ENCODE measurements at regions not wholly inside any gene's neighbourhood (a gene's known extent, or its start where the extent isn't known, plus 50 kb on each side); places are given as distances from the start of the nearest gene placed in this dataset.
"Not testable (repeated sequence)": the region's sequence is repeated elsewhere in the genome, so short reads cannot be mapped to it uniquely, and the experiment has no call there.

DNA sequence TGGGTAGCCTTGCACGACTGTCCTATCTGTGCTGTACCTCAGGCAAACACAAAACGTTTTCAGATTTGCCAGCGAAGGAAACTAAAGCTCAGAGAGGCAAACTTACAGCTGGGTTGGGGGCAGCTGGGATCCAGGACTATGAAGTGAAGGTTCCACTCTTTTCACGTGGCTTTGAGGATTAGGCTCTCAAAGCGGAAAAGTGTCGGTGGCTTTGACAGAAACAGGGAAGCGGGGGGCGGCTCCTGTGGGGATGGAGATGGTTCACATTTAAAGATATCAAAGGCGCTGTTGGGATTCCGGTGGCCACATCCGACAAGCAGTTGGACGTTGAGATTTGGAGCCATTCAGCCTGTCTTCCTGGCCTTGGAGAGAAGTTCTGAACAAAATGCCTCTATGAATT is 958.3 kb upstream of the ZNF722 start:
- no peak for DNase-seq
- peaks cover 26% of the 10 kb centered on the region for H3K9me3 Mint-ChIP-seq

DNA sequence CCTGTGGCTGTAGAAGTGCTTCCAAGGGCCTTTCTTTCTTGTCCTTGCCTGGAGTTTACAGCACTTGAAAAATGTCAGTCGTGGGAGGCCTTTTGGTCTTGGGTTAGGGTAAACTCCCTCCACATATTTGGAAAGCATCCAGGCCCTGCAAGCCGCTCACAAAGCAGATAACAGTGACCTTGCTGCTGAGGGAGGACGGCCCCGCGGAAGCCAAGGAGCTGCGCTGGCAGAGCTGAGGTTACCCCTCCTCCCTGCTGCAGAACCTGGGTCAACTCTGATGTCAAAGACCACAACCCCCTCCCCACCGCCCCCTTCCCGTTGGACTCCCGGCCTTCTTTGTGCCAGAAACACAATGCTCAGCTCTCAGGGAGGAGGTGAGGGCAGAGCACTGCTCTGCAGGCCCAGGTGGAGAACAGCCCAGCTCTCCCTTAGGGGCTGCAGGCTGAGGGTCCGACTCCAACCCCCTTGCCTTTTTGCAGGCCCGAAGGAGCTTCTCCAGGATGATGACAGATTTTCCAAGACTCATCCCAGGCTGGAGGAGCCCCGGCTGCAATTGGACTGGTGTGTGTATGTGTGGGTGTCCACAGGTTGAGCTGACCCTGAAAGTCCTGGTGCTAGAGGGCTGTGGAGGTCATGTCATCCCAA is 957.6 kb upstream of the ZNF722 start:
- Mint-ChIP-seq H3K4me3 (no peak overlapping the region), H3K27ac (no peak overlapping the region), H3K36me3 (ENCODE audit: low read depth) (no peaks in the 10 kb centered on the region), H3K4me1 (no peaks in the 10 kb centered on the region), H3K9me3 (peaks cover 21% of the 10 kb centered on the region), H3K27me3 (no peaks in the 10 kb centered on the region)
- DNase-seq (no peak), ATAC-seq (no peak)

More for the DNA sequence above, 958.3 kb upstream of the ZNF722 start:
- Mint-ChIP-seq H3K27me3 (no peaks in the 10 kb centered on the region), H3K4me1 (no peaks in the 10 kb centered on the region), H3K36me3 (ENCODE audit: low read depth) (no peaks in the 10 kb centered on the region), H3K4me3 (no peak overlapping the region), H3K27ac (no peak overlapping the region)
- no peak for ATAC-seq

DNA sequence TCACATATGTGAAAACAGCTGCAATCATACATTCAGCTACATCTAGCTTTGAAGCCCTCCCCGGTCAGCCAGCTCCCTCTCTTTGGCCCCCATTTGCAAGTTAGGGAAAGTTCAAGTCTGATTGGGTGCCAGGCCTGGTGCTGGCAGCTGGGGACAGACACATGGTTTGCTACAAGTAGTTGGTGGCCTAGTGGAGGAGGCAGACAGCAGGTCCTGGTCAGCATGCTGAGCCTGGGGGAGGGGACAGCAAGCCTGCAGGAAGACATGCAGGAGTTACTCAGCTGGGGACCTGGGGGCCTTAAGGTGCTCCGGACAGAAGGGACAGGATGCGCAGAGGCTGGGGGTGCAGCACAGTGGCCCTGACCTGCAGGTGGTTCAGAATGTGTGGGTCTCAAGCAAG is 956.9 kb upstream of the ZNF722 start:
- peaks cover 17% of the 10 kb centered on the region for H3K9me3 Mint-ChIP-seq

GRCh38 chr7:63042730-63043511 is 955.7 kb upstream of the ZNF722 start:
- DNase-seq (no peak), ATAC-seq (no peak)
- H3K27me3 Mint-ChIP-seq, result no peaks in the 10 kb centered on the region
- H3K4me1 Mint-ChIP-seq, result no peaks in the 10 kb centered on the region
- H3K9me3 Mint-ChIP-seq, result peaks cover 10% of the 10 kb centered on the region
- H3K27ac Mint-ChIP-seq, result no peak overlapping the region
- H3K36me3 Mint-ChIP-seq (ENCODE audit: low read depth), result no peaks in the 10 kb centered on the region
- H3K4me3 Mint-ChIP-seq, result no peak overlapping the region

More for the DNA sequence above, 956.9 kb upstream of the ZNF722 start:
- Mint-ChIP-seq H3K4me1 (no peaks in the 10 kb centered on the region), H3K27me3 (no peaks in the 10 kb centered on the region), H3K27ac (no peak overlapping the region), H3K36me3 (ENCODE audit: low read depth) (no peaks in the 10 kb centered on the region), H3K4me3 (no peak overlapping the region)
- ATAC-seq, result no peak
- no peak for DNase-seq

DNA sequence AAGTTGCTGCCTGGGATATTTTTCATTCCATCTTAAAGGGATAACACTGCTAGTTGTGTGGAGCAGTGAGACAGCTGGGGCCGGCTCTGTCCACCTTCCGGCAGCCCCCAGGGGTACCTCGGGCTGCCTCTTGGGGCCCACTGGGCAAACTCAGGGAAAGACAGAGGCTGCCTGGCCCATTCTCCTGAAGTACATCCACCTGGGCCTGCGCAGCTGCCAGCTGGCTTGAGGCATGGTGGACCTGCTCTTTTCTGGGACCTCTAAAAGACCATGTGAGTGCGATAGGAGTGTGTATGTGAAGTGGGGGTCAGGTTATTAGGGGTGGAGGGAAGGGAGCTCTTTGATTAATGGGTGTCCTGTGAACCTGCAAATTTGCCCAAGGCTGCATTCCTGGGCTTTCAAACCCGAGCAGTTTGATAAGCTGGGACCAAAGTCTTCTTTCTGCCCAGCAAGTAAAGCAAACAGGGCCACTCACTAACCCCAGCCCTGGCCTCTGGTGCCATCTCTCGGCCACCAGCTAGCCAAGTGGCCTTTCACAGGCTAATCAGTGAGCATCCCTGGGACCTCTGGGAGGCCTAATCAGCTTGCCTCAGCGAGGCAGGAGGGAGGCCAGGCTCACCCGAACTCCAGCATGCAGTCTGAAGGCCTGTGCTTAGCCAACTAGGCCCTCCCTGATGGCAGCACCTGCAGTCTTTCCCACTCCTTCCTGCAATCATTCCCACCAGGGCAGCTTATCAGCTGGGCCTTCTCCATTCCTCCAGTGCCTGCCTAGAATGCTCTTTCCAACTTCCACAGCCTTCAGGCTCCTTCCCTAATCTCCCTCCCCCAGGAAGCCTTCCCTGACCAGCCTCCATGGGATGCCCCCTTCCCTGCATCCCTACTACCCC is 954.7 kb upstream of the ZNF722 start:
- H3K4me1 Mint-ChIP-seq, result no peaks in the 10 kb centered on the region
- no peak overlapping the region for H3K4me3 Mint-ChIP-seq
- no peak for DNase-seq
- H3K36me3 Mint-ChIP-seq (ENCODE audit: low read depth), result peaks cover 2% of the 10 kb centered on the region
- H3K9me3 Mint-ChIP-seq, result peaks cover 15% of the 10 kb centered on the region
- no peak for ATAC-seq
- H3K27me3 Mint-ChIP-seq, result no peaks in the 10 kb centered on the region
- no peak overlapping the region for H3K27ac Mint-ChIP-seq

DNA sequence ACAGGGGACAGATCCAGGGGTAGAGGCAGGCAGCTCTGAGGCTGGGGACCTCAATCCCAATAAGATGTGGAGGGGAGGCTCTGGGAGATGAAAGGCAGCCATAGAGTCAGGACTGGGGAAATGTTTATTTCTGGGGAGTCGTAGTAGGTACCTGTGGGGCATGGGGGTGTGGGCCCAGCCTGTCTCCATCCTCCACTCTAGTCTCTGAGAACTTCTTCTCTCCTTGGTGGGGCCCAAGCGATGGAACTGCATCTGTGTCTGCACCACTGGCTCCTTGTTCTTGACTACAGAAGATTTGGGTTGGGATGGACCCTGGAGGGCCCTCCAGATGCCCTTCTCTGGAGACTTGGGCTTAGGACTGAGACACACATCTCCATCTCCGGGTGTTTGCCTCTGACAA is 953.9 kb upstream of the ZNF722 start:
- no peak overlapping the region for H3K27ac Mint-ChIP-seq
- H3K4me3 Mint-ChIP-seq, result no peak overlapping the region
- ATAC-seq, result no peak

DNA sequence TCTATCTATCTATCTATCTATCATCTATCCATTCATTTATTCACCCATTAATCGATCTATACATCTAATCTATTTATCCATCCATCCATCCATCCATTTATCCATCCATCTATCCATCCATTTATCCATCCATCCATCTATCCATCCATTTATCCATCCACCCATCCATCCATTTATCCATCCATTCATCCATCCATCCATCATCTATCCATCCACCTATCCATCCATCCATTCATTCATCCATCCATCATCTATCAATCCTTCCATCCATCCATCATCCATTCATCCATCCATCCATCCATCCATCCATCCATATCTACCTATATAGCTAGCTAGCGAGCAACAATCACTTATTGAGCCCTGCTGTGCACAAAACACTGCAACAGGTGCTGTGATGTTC is 953.1 kb upstream of the ZNF722 start:
- ATAC-seq, result no peak
- no peaks in the 10 kb centered on the region for H3K27me3 Mint-ChIP-seq

More for the DNA sequence above, 953.9 kb upstream of the ZNF722 start:
- Mint-ChIP-seq H3K27me3 (no peaks in the 10 kb centered on the region), H3K4me1 (no peaks in the 10 kb centered on the region), H3K36me3 (ENCODE audit: low read depth) (peaks cover 2% of the 10 kb centered on the region), H3K9me3 (peaks cover 16% of the 10 kb centered on the region)
- no peak for DNase-seq

DNA sequence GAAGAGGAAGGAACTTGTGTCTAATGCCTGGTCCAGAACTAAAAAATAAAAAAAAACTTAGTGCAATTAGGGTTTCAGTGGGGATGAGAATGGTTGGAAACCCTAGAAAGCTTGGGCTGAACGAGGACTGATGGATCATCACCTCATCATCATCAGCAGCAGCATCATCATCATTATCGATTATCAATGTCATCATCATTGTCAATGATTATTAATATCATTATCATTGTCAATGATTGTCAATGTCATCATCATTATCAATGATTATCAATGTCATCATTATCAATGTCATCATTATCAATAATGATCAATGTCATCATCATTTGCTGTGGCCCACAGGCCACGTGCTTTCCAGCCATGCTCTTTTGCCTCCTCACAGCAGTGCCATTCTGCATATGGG is 952.0 kb upstream of the ZNF722 start:
- Mint-ChIP-seq H3K4me3 (no peak overlapping the region), H3K9me3 (peaks cover 25% of the 10 kb centered on the region), H3K36me3 (ENCODE audit: low read depth) (peaks cover 2% of the 10 kb centered on the region), H3K27me3 (no peaks in the 10 kb centered on the region), H3K27ac (no peak overlapping the region), H3K4me1 (no peaks in the 10 kb centered on the region)
- ATAC-seq (no peak), DNase-seq (no peak)

More for the DNA sequence above, 953.1 kb upstream of the ZNF722 start:
- peaks cover 2% of the 10 kb centered on the region for H3K36me3 Mint-ChIP-seq (ENCODE audit: low read depth)
- no peak for DNase-seq
- no peak overlapping the region for H3K4me3 Mint-ChIP-seq
- no peak overlapping the region for H3K27ac Mint-ChIP-seq
- H3K4me1 Mint-ChIP-seq, result no peaks in the 10 kb centered on the region
- peaks cover 22% of the 10 kb centered on the region for H3K9me3 Mint-ChIP-seq

- Mint-ChIP-seq H3K9me3 (peaks cover 25% of the 10 kb centered on the region), H3K27ac (no peak overlapping the region), H3K4me3 (no peak overlapping the region), H3K27me3 (no peaks in the 10 kb centered on the region), H3K36me3 (ENCODE audit: low read depth) (peaks cover 2% of the 10 kb centered on the region), H3K4me1 (no peaks in the 10 kb centered on the region)
- ATAC-seq (no peak), DNase-seq (no peak)
These were observed 951.6 kb upstream of the ZNF722 start for GRCh38 chr7:63047061-63047460.

GRCh38 chr7:63047546-63047945 is 951.1 kb upstream of the ZNF722 start:
- no peak overlapping the region for H3K4me3 Mint-ChIP-seq
- H3K4me1 Mint-ChIP-seq, result no peaks in the 10 kb centered on the region
- peaks cover 2% of the 10 kb centered on the region for H3K36me3 Mint-ChIP-seq (ENCODE audit: low read depth)
- H3K27me3 Mint-ChIP-seq, result no peaks in the 10 kb centered on the region
- H3K27ac Mint-ChIP-seq, result no peak overlapping the region
- peaks cover 25% of the 10 kb centered on the region for H3K9me3 Mint-ChIP-seq
- ATAC-seq, result no peak
- no peak for DNase-seq

- no peaks in the 10 kb centered on the region for H3K27me3 Mint-ChIP-seq
- H3K4me1 Mint-ChIP-seq, result no peaks in the 10 kb centered on the region
- H3K9me3 Mint-ChIP-seq, result peaks cover 14% of the 10 kb centered on the region
- DNase-seq (no peak), ATAC-seq (no peak)
- no peaks in the 10 kb centered on the region for H3K36me3 Mint-ChIP-seq (ENCODE audit: low read depth)
- H3K27ac Mint-ChIP-seq, result no peak overlapping the region
- no peak overlapping the region for H3K4me3 Mint-ChIP-seq
These were observed 944.4 kb upstream of the ZNF722 start for GRCh38 chr7:63054191-63054661.

DNA sequence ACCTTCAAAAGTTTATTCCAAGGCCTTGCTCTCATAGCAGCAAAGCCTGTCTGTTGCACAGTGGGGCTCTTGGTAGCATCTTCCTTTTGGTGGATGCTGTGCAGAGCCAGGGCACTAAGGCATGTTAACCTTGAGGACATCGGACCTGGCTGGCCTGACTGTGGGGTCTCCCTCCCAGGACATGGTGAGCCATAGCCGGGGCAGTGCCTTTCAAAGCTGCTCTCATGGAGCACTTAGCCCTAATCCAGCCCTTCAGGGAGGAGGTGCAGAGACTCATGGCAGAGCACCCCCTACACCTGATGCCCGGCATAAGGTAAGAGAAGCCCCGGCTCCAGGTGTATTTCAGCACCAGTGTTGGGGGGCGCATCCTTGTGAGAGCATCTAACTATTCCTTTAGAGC is 941.4 kb upstream of the ZNF722 start:
- peaks cover 7% of the 10 kb centered on the region for H3K9me3 Mint-ChIP-seq
- H3K4me1 Mint-ChIP-seq, result no peaks in the 10 kb centered on the region
- no peaks in the 10 kb centered on the region for H3K36me3 Mint-ChIP-seq (ENCODE audit: low read depth)
- no peak for DNase-seq
- no peaks in the 10 kb centered on the region for H3K27me3 Mint-ChIP-seq
- no peak for ATAC-seq
- no peak overlapping the region for H3K27ac Mint-ChIP-seq
- no peak overlapping the region for H3K4me3 Mint-ChIP-seq

DNA sequence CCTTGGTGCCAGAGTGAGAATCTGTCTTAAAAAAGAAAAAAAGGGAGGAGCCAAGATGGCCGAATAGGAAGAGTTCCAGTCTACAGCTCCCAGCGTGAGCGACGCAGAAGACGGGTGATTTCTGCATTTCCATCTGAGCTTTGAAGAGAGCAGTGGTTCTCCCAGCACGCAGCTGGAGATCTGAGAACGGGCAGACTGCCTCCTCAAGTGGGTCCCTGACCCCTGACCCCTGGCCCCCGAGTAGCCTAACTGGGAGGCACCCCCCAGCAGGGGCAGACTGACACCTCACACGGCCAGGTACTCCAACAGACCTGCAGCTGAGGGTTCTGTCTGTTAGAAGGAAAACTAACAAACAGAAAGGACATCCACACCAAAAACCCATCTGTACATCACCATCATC is 937.9 kb upstream of the ZNF722 start:
- H3K9me3 Mint-ChIP-seq, result peaks cover 10% of the 10 kb centered on the region
- H3K27ac Mint-ChIP-seq; H3K4me1 Mint-ChIP-seq; H3K27me3 Mint-ChIP-seq; H3K36me3 Mint-ChIP-seq (ENCODE audit: low read depth); ATAC-seq; H3K4me3 Mint-ChIP-seq; DNase-seq: not testable (repeated sequence)

DNA sequence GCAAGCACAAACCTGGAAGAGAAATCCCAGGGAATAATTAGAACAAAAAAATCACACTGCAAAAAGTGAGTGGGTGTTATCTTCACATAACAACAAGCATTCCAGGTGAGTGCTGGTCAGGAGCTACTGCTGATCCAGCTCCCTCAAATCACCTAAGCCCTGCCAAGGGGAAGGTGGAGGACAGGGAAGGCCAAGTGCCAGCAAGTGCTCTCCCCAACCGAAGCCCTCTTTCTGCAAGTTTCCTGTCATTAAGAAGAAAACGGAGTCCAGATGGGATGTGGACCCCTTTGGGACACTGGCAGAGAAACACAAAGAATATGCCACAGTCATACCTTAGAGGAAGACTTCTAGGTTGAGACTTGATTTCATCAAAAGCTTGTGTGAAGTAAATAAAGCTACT is 933.0 kb upstream of the ZNF722 start:
- no peak overlapping the region for H3K27ac Mint-ChIP-seq
- no peak for ATAC-seq
- no peak overlapping the region for H3K4me3 Mint-ChIP-seq
- H3K27me3 Mint-ChIP-seq, result no peaks in the 10 kb centered on the region
- no peaks in the 10 kb centered on the region for H3K4me1 Mint-ChIP-seq
- no peak for DNase-seq
- peaks cover 2% of the 10 kb centered on the region for H3K36me3 Mint-ChIP-seq (ENCODE audit: low read depth)
- H3K9me3 Mint-ChIP-seq, result peaks cover 20% of the 10 kb centered on the region
